PC-3 (cell line): ENCODE measurements at regions not wholly inside any gene's neighbourhood (a gene's known extent, or its start where the extent isn't known, plus 50 kb on each side); places are given as distances from the start of the nearest gene placed in this dataset.

ENCODE experiments used
- EZH2 ChIP-seq: fragments of 300-600 bp; sonication (generic); IDR thresholded peaks from one replicate; pipeline ENCODE4 v1.6.1; 2017; ENCODE audit warnings: antibody characterized with exemption, mild to moderate bottlenecking, low read length; ENCODE audit not compliant: unreplicated experiment
- EZH2phosphoT487 ChIP-seq: fragments of 300-600 bp; sonication (generic); IDR thresholded peaks from 2 replicates; pipeline ENCODE4 v1.6.1; 2018; ENCODE audit warnings: mild to moderate bottlenecking, antibody characterized with exemption, low read length, borderline replicate concordance
- TF ChIP-seq, protein P1 (sequence below): fragments of 300-600 bp; sonication (generic); conservative IDR thresholded peaks from 2 replicates; pipeline ENCODE4 v1.5.1; 2017; ENCODE audit warnings: antibody characterized with exemption, low read depth, mild to moderate bottlenecking, low read length

GRCh38 chr3:72022027-72022426, 237.1 kb upstream of the PROK2 start:
- TF ChIP-seq, protein P1, sequence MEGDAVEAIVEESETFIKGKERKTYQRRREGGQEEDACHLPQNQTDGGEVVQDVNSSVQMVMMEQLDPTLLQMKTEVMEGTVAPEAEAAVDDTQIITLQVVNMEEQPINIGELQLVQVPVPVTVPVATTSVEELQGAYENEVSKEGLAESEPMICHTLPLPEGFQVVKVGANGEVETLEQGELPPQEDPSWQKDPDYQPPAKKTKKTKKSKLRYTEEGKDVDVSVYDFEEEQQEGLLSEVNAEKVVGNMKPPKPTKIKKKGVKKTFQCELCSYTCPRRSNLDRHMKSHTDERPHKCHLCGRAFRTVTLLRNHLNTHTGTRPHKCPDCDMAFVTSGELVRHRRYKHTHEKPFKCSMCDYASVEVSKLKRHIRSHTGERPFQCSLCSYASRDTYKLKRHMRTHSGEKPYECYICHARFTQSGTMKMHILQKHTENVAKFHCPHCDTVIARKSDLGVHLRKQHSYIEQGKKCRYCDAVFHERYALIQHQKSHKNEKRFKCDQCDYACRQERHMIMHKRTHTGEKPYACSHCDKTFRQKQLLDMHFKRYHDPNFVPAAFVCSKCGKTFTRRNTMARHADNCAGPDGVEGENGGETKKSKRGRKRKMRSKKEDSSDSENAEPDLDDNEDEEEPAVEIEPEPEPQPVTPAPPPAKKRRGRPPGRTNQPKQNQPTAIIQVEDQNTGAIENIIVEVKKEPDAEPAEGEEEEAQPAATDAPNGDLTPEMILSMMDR: no peak
- no peak for TF ChIP-seq EZH2
- no peak for TF ChIP-seq EZH2phosphoT487
